GM23338 (cell line): ENCODE measurements at regions not wholly inside any gene's neighbourhood (a gene's known extent, or its start where the extent isn't known, plus 50 kb on each side); places are given as distances from the start of the nearest gene placed in this dataset.

Experiments used
- ATAC-seq: fragments of 200-7000 bp; cut with Tn5 transposase; 3 replicates; pipeline ENCODE4 v1.9.1; 2020
- DNase-seq: peaks from one replicate; pipeline ENCODE4 v3.0.0-alpha.2; 2015; ENCODE audit warnings: low spot score
- H2AFZ ChIP-seq: fragments of 200-600 bp; sonication (generic); 2 replicates; pipeline ENCODE4 v1.8.0; 2016; ENCODE audit warnings: antibody characterized with exemption, mild to moderate bottlenecking, moderate library complexity
- H3F3A ChIP-seq: fragments of 200-600 bp; sonication (generic); replicated peaks from 2 replicates; pipeline ENCODE4 v1.8.0; 2017; ENCODE audit warnings: antibody characterized with exemption, mixed run types, low read depth
- H3K27ac ChIP-seq: fragments of 200-600 bp; sonication (generic); 2 replicates; pipeline ENCODE4 v1.6.1; 2016; ENCODE audit warnings: low read depth
- H3K27me3 ChIP-seq: fragments of 200-600 bp; sonication (generic); 2 replicates; pipeline ENCODE4 v1.8.0; 2016; ENCODE audit warnings: mild to moderate bottlenecking, mixed run types, moderate library complexity; ENCODE audit not compliant: insufficient read depth
- H3K36me3 ChIP-seq: fragments of 200-600 bp; sonication (generic); 2 replicates; pipeline ENCODE4 v1.8.0; 2016; ENCODE audit warnings: mild to moderate bottlenecking; ENCODE audit not compliant: insufficient read depth
- H3K4me1 ChIP-seq: fragments of 200-600 bp; sonication (generic); 2 replicates; pipeline ENCODE4 v1.8.0; 2016; ENCODE audit warnings: mild to moderate bottlenecking, moderate library complexity; ENCODE audit not compliant: insufficient read depth
- H3K4me2 ChIP-seq: fragments of 200-600 bp; sonication (generic); 2 replicates; pipeline ENCODE4 v1.7.1; 2017; ENCODE audit warnings: mixed run types
- H3K4me3 ChIP-seq: fragments of 200-600 bp; sonication (generic); 2 replicates; pipeline ENCODE4 v1.6.1; 2016; ENCODE audit warnings: mixed run types
- H3K79me2 ChIP-seq: fragments of 200-600 bp; sonication (generic); replicated peaks from 2 replicates; pipeline ENCODE4 v1.8.0; 2017; ENCODE audit warnings: mild to moderate bottlenecking; ENCODE audit not compliant: insufficient read depth
- H3K9me2 ChIP-seq: fragments of 200-600 bp; sonication (generic); 2 replicates; pipeline ENCODE4 v1.8.0; 2017; ENCODE audit not compliant: insufficient read depth
- H4K20me1 ChIP-seq: fragments of 200-600 bp; sonication (generic); replicated peaks from 2 replicates; pipeline ENCODE4 v1.8.0; 2017; ENCODE audit warnings: mild to moderate bottlenecking; ENCODE audit not compliant: insufficient read depth
- H3K27ac Mint-ChIP-seq: 2 replicates; pipeline ENCODE4 v1.8.0; 2020; ENCODE audit warnings: inconsistent platforms, mild to moderate bottlenecking, moderate library complexity, mixed read lengths
- H3K27me3 Mint-ChIP-seq: 3 replicates; pipeline ENCODE4 v1.8.0; 2022; ENCODE audit warnings: low read depth, mild to moderate bottlenecking, moderate library complexity, mixed read lengths, inconsistent platforms; ENCODE audit not compliant: insufficient read depth, poor library complexity
- H3K36me3 Mint-ChIP-seq: 3 replicates; pipeline ENCODE4 v1.8.0; 2021; ENCODE audit warnings: low read depth, mild to moderate bottlenecking, inconsistent platforms, moderate library complexity, mixed read lengths
- H3K4me1 Mint-ChIP-seq: 3 replicates; pipeline ENCODE4 v1.8.0; 2020; ENCODE audit warnings: mild to moderate bottlenecking, inconsistent platforms, mixed read lengths
- H3K4me3 Mint-ChIP-seq: 3 replicates; pipeline ENCODE4 v1.8.0; 2021; ENCODE audit warnings: moderate library complexity, mild to moderate bottlenecking, inconsistent platforms, mixed read lengths
- H3K9me3 Mint-ChIP-seq: 3 replicates; pipeline ENCODE4 v1.8.0; 2020; ENCODE audit warnings: moderate library complexity, mild to moderate bottlenecking, inconsistent platforms, mixed read lengths
- CREB1 ChIP-seq: fragments of 250-450 bp; sonication (Bioruptor Pico); IDR thresholded peaks from 2 replicates; pipeline ENCODE4 v1.5.0; 2020; ENCODE audit warnings: low read depth, mild to moderate bottlenecking, moderate library complexity
- EZH2 ChIP-seq: fragments of 200-600 bp; sonication (generic); IDR thresholded peaks from one replicate; pipeline ENCODE4 v1.8.0; 2017; ENCODE audit warnings: antibody characterized with exemption, mild to moderate bottlenecking, low read depth; ENCODE audit not compliant: unreplicated experiment
- EZH2phosphoT487 ChIP-seq: fragments of 200-600 bp; sonication (generic); IDR thresholded peaks from one replicate; pipeline ENCODE4 v1.8.1; 2018; ENCODE audit warnings: antibody characterized with exemption; ENCODE audit not compliant: unreplicated experiment
- NANOG ChIP-seq: IDR thresholded peaks from 2 replicates; pipeline ENCODE4 v1.6.1; 2016; ENCODE audit warnings: antibody characterized with exemption, borderline replicate concordance
- STAT1 ChIP-seq: IDR thresholded peaks from one replicate; pipeline ENCODE4 v1.6.1; 2016; ENCODE audit warnings: antibody characterized with exemption; ENCODE audit not compliant: unreplicated experiment
- ZNF331 ChIP-seq: fragments of 250-450 bp; sonication (Bioruptor Pico); IDR thresholded peaks from 2 replicates; pipeline ENCODE4 v1.5.0; 2020; ENCODE audit warnings: low read depth, mild to moderate bottlenecking, moderate library complexity
- TF ChIP-seq, protein P1 (sequence below): IDR thresholded peaks from one replicate; pipeline ENCODE4 v1.6.1; 2018; ENCODE audit warnings: antibody characterized with exemption; ENCODE audit not compliant: unreplicated experiment
- TF ChIP-seq, protein P2 (sequence below): fragments of 250-450 bp; sonication (Bioruptor Pico); IDR thresholded peaks from 2 replicates; pipeline ENCODE4 v1.5.0; 2020; ENCODE audit warnings: mild to moderate bottlenecking, moderate library complexity

DNA sequence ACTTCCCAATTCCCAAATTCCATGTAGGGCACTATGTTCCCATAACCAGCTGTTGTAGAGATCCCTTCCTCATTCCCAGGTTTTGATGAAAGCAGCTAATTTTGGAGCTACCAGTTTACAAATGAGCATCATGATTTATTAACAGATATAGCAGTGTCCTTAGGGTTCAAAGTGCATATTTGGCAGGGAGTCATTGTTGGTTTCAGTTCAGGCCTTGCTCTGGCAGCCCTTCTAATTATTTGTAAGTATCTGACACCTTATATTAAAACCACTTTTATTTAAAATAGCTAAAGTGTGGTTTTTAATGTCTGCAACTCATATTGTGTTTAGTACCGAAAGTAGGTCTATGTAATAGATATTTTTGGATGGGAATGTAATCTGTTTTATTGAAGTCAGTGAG lies 518.5 kb downstream of the TLL1 start:
- H3K27ac Mint-ChIP-seq, result no peak overlapping the region
- Histone ChIP-seq H3K27ac (no peak overlapping the region), H2AFZ (no peak overlapping the region), H3K4me2 (no peak overlapping the region), H3K36me3 (no peaks in the 10 kb centered on the region), H3K9me2 (no peaks in the 10 kb centered on the region), H4K20me1 (no peaks in the 10 kb centered on the region), H3K4me3 (no peak overlapping the region), H3K4me1 (no peaks in the 10 kb centered on the region), H3K79me2 (no peaks in the 10 kb centered on the region), H3K27me3 (no peaks in the 10 kb centered on the region), H3F3A (no peaks in the 10 kb centered on the region)
- TF ChIP-seq EZH2phosphoT487 (no peak), EZH2 (no peak), NANOG (no peak), STAT1 (no peak)
- TF ChIP-seq, protein P1, sequence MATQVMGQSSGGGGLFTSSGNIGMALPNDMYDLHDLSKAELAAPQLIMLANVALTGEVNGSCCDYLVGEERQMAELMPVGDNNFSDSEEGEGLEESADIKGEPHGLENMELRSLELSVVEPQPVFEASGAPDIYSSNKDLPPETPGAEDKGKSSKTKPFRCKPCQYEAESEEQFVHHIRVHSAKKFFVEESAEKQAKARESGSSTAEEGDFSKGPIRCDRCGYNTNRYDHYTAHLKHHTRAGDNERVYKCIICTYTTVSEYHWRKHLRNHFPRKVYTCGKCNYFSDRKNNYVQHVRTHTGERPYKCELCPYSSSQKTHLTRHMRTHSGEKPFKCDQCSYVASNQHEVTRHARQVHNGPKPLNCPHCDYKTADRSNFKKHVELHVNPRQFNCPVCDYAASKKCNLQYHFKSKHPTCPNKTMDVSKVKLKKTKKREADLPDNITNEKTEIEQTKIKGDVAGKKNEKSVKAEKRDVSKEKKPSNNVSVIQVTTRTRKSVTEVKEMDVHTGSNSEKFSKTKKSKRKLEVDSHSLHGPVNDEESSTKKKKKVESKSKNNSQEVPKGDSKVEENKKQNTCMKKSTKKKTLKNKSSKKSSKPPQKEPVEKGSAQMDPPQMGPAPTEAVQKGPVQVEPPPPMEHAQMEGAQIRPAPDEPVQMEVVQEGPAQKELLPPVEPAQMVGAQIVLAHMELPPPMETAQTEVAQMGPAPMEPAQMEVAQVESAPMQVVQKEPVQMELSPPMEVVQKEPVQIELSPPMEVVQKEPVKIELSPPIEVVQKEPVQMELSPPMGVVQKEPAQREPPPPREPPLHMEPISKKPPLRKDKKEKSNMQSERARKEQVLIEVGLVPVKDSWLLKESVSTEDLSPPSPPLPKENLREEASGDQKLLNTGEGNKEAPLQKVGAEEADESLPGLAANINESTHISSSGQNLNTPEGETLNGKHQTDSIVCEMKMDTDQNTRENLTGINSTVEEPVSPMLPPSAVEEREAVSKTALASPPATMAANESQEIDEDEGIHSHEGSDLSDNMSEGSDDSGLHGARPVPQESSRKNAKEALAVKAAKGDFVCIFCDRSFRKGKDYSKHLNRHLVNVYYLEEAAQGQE, result no peak
- H3K36me3 Mint-ChIP-seq, result no peaks in the 10 kb centered on the region
- H3K9me3 Mint-ChIP-seq, result no peaks in the 10 kb centered on the region
- H3K4me1 Mint-ChIP-seq, result no peaks in the 10 kb centered on the region
- DNase-seq (no peak), ATAC-seq (no peak)
- H3K4me3 Mint-ChIP-seq, result no peak overlapping the region
- no peaks in the 10 kb centered on the region for H3K27me3 Mint-ChIP-seq

DNA sequence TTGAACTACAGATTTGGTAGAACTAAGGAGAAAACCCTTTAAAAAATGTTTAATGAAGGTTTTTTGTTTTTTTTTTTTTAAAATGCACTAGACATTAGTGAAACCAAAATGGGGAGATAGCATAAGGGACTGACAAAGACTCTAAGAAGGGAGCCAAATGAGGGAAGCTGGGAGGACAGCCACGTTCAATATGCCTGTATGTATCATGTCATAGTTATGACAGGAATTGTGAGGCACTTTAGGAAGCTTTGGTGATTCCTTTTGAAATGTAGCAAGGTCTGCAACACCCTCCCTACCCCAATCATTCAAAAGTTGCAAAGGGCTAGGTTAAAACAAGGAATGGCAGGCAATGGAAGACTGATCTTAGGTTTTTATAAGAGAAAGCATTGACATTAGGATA lies 526.0 kb downstream of the TLL1 start:
- Mint-ChIP-seq H3K9me3 (no peaks in the 10 kb centered on the region; the same call in 2 of the 3 replicates), H3K4me1 (peaks cover 7% of the 10 kb centered on the region; the same call in 2 of the 3 replicates), H3K4me3 (no peak overlapping the region), H3K27me3 (no peaks in the 10 kb centered on the region), H3K27ac (no peak overlapping the region), H3K36me3 (no peaks in the 10 kb centered on the region)
- H3K27ac ChIP-seq, result no peak overlapping the region
- H3K4me1 ChIP-seq, result no peaks in the 10 kb centered on the region
- H3K4me3 ChIP-seq, result no peak overlapping the region
- H4K20me1 ChIP-seq, result no peaks in the 10 kb centered on the region
- no peaks in the 10 kb centered on the region for H3K79me2 ChIP-seq
- no peaks in the 10 kb centered on the region for H3K36me3 ChIP-seq
- no peak for ATAC-seq
- H2AFZ ChIP-seq, result no peak overlapping the region
- no peaks in the 10 kb centered on the region for H3K9me2 ChIP-seq
- H3K27me3 ChIP-seq, result no peaks in the 10 kb centered on the region
- DNase-seq, result no peak
- no peak overlapping the region for H3K4me2 ChIP-seq
- H3F3A ChIP-seq, result no peaks in the 10 kb centered on the region
- no peak for TF ChIP-seq STAT1
- TF ChIP-seq, protein P1, result no peak
- TF ChIP-seq EZH2, result no peak
- TF ChIP-seq CREB1, result no peak
- no peak for TF ChIP-seq EZH2phosphoT487
- TF ChIP-seq ZNF331, result no peak
- TF ChIP-seq, protein P2, sequence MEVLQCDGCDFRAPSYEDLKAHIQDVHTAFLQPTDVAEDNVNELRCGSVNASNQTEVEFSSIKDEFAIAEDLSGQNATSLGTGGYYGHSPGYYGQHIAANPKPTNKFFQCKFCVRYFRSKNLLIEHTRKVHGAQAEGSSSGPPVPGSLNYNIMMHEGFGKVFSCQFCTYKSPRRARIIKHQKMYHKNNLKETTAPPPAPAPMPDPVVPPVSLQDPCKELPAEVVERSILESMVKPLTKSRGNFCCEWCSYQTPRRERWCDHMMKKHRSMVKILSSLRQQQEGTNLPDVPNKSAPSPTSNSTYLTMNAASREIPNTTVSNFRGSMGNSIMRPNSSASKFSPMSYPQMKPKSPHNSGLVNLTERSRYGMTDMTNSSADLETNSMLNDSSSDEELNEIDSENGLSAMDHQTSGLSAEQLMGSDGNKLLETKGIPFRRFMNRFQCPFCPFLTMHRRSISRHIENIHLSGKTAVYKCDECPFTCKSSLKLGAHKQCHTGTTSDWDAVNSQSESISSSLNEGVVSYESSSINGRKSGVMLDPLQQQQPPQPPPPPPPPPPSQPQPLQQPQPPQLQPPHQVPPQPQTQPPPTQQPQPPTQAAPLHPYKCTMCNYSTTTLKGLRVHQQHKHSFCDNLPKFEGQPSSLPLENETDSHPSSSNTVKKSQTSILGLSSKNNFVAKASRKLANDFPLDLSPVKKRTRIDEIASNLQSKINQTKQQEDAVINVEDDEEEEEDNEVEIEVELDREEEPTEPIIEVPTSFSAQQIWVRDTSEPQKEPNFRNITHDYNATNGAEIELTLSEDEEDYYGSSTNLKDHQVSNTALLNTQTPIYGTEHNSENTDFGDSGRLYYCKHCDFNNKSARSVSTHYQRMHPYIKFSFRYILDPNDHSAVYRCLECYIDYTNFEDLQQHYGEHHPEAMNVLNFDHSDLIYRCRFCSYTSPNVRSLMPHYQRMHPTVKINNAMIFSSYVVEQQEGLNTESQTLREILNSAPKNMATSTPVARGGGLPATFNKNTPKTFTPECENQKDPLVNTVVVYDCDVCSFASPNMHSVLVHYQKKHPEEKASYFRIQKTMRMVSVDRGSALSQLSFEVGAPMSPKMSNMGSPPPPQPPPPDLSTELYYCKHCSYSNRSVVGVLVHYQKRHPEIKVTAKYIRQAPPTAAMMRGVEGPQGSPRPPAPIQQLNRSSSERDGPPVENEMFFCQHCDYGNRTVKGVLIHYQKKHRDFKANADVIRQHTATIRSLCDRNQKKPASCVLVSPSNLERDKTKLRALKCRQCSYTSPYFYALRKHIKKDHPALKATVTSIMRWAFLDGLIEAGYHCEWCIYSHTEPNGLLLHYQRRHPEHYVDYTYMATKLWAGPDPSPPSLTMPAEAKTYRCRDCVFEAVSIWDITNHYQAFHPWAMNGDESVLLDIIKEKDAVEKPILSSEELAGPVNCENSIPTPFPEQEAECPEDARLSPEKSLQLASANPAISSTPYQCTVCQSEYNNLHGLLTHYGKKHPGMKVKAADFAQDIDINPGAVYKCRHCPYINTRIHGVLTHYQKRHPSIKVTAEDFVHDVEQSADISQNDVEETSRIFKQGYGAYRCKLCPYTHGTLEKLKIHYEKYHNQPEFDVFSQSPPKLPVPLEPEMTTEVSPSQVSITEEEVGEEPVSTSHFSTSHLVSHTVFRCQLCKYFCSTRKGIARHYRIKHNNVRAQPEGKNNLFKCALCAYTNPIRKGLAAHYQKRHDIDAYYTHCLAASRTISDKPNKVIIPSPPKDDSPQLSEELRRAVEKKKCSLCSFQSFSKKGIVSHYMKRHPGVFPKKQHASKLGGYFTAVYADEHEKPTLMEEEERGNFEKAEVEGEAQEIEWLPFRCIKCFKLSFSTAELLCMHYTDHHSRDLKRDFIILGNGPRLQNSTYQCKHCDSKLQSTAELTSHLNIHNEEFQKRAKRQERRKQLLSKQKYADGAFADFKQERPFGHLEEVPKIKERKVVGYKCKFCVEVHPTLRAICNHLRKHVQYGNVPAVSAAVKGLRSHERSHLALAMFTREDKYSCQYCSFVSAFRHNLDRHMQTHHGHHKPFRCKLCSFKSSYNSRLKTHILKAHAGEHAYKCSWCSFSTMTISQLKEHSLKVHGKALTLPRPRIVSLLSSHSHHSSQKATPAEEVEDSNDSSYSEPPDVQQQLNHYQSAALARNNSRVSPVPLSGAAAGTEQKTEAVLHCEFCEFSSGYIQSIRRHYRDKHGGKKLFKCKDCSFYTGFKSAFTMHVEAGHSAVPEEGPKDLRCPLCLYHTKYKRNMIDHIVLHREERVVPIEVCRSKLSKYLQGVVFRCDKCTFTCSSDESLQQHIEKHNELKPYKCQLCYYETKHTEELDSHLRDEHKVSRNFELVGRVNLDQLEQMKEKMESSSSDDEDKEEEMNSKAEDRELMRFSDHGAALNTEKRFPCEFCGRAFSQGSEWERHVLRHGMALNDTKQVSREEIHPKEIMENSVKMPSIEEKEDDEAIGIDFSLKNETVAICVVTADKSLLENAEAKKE, result no peak
